GM12874 (cell line): ENCODE measurements at regions not wholly inside any gene's neighbourhood (a gene's known extent, or its start where the extent isn't known, plus 50 kb on each side); places are given as distances from the start of the nearest gene placed in this dataset.

Source experiments
- CTCF ChIP-seq: IDR thresholded peaks from 2 replicates; pipeline ENCODE4 v1.5.1; 2011; ENCODE audit warnings: low read depth, mild to moderate bottlenecking, control low read depth, low read length, moderate library complexity; ENCODE audit not compliant: insufficient read depth

- no peak for TF ChIP-seq CTCF
Observed at GRCh38 chr7:46897381-46897780, 684.5 kb downstream of the TNS3 start.

- no peak for TF ChIP-seq CTCF
Observed at GRCh38 chr7:46886669-46887374, 695.1 kb downstream of the TNS3 start.

- no peak for TF ChIP-seq CTCF
Observed at GRCh38 chr7:46885167-46885566, 696.7 kb downstream of the TNS3 start.

- TF ChIP-seq CTCF = no peak
Observed at GRCh38 chr7:46881507-46882127, 700.3 kb downstream of the TNS3 start.

- no peak for TF ChIP-seq CTCF
Observed at GRCh38 chr7:46880508-46881196, 701.3 kb downstream of the TNS3 start.

- no peak for TF ChIP-seq CTCF
Observed at GRCh38 chr7:46879783-46880182, 702.1 kb downstream of the TNS3 start.

- no peak for TF ChIP-seq CTCF
Observed at GRCh38 chr7:46871516-46871915, 710.4 kb downstream of the TNS3 start.
